GM19193 (cell line): ENCODE measurements at regions not wholly inside any gene's neighbourhood (a gene's known extent, or its start where the extent isn't known, plus 50 kb on each side); places are given as distances from the start of the nearest gene placed in this dataset.

Source experiments
- POLR2A ChIP-seq: IDR thresholded peaks from 4 replicates; pipeline ENCODE4 v1.6.1; 2011; ENCODE audit not compliant: insufficient read depth, insufficient read length; ENCODE audit errors: extremely low read depth

DNA sequence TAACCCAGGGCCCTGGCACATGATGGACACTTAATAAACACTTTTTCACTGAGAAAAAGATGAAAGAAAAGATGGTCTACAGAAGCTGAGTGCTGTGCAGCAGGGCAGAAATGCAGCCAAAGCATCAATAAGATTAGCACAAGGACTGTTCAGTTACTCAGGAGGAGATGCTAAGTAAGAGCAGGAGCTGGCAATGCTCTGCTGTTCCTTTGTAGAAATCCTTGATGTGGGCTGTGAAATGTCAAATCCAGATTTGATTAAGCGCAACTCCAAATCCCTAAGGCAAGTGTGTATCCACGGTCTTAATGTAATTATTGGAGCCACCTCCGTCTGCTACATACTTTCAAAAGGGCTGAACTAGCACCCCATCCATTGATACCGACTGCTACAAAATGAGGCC lies 151.8 kb upstream of the BTG1 start:
- TF ChIP-seq POLR2A = no peak

- no peak for TF ChIP-seq POLR2A
Measured at GRCh38 chr12:92295523-92295922, 149.9 kb upstream of the BTG1 start.

DNA sequence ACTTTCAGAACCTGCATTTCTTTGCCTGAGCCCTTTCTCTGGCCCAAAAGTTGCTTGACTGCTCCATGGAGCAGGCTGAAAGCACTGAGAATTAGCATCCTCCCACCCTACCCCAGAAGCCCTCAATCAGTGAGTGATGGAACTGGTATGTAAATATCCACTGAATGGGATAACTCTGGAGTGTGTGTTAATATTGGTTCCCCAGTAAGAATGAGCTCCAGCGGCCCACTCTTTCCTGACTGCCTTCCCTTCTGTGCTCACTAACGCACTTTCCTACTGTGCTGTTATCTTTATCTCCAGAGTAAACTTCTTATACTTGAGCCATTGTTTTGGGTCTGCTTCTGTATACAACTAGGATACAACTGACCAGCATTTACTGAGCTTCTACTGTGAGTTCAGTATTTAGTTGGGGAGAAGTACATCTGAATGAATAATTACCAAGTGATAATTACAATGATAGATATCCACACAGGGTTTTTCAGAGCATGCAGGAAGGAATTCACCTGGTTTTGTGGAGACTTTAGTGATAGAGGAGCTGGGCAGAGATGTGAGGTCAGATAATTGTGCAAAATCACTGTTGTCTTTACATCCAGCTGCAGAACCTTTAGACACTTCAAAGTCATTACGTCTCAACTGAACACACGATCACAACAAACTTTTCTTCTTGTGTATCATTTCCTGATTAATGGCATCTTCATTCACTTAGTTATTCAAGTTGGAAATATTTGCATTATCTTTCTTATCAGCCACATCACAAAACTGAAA lies 149.2 kb upstream of the BTG1 start:
- TF ChIP-seq POLR2A = no peak

GRCh38 chr12:92292016-92292415 lies 146.4 kb upstream of the BTG1 start:
- no peak for TF ChIP-seq POLR2A

DNA sequence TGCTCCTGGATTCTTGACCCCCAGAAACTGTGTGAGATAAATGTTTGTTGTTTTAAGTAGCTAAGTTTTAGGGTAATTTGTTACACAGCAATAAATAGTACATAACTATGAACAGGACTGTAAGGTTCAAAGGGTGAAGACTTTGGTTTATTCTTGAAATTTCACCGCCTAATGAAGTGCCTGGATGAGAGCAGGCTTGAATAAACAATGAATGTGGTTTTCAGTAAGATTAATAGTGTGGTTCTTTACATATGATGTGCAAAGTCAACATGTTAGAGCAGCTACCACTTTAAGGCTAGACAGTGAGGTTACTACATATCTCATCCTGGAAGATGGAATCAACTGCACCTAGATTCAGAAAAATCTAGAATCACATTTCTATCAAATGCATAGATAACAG lies 145.2 kb upstream of the BTG1 start:
- no peak for TF ChIP-seq POLR2A

DNA sequence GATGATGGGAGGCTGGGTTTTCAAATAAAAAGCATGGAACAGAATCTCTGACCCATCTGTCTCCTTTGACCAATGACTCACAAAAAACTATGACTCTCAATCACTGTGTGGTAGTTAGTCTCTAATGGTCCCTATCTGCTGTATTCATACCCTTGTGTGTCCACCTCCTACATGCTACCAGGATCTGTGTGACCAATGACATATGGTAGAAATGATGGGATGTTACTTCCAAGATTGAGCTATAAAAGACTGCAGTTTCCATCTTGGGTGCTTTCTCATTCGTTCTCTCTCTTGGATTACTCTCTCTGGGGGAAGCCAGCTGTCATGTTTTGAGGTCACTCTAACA lies 144.7 kb upstream of the BTG1 start:
- TF ChIP-seq POLR2A = no peak

DNA sequence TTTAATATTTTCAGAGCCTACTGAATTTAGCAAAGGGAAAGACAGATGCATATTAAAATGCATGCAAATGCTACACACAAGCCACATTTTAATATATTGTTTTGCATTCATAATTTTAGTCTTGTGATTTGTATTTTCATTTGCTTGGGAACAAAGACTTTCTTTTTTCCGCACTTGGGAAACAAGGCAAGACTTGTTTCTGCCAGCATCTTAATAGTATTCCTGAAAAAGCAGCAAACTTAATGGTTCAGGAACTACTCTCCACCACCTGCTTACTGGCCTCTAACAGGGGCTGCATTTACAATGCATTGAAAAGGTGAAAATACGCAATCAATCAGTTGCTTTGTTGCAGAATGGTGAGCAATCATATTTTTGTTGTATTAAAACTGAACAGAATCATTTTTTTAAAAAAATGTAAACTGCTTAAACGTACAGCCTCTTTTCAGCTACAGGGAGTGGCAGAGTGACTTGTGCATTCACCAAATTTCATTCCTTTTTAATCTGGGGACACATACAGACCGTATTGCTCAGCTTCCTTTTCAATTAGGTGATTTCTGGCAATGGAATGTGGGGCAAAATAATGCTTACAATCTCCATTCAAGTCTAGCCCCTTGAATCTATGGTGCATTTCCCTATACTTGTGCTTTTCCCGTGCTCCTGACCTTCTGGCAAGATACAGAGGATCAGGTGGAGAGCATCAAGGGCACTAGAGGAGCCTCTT lies 144.1 kb upstream of the BTG1 start:
- no peak for TF ChIP-seq POLR2A

DNA sequence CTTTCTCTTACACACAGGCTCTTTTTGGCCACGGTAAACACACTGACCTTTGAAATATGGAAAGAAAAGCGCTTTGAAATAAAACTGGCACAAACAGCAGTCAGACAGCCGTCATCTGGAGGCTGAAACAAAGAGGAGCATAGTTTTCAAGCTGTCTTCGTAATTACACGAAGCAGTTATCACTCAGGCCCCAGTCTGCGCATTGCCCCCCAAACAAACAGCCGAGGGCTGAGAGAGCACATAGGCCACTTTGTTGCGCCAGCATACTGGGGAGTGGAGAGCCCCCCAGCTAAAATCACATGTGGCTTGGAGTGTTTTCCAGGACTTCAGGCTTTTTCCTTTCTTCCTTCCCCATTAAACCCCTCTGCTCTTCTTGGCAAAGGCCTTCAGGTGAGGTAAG lies 142.9 kb upstream of the BTG1 start:
- no peak for TF ChIP-seq POLR2A

- no peak for TF ChIP-seq POLR2A
Measured at GRCh38 chr12:92278378-92278828, 132.8 kb upstream of the BTG1 start.

DNA sequence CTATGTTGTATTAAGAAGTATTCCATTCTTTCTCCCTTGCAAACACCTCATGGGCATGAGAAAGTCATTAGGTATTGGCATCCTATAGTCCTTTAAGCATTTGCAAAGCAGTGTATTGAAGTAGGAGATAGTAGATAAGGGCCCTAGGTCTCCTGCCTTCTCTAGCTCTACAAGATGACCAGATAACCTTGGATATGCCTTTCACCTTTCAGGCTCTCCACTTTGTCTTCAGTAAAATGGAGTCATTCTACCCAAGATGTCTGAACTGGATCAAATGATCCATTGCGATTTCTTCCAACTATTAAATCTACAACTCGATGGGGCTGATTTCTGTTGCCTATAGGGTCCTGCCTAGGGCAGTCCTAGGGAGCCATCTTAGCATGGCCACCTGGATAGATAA lies 132.1 kb upstream of the BTG1 start:
- TF ChIP-seq POLR2A = no peak

DNA sequence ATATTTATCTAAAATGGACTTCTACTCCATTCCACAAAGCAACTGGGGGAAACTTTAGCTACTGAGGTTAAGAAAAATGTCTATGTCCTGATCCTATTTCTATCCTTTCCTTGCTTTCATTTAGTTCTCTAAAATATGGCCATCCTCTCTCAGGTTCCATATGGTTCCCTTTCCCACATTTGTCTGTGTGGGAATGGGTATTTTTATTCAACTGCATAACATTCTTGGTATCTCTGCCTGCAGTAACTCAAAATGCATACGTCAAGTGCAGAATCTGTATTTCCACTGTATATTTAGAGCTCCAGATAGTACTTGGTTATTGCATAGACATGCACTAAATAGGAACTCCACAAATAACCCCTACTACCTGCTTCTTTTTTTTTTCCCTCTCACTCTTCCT lies 130.6 kb upstream of the BTG1 start:
- TF ChIP-seq POLR2A = no peak

DNA sequence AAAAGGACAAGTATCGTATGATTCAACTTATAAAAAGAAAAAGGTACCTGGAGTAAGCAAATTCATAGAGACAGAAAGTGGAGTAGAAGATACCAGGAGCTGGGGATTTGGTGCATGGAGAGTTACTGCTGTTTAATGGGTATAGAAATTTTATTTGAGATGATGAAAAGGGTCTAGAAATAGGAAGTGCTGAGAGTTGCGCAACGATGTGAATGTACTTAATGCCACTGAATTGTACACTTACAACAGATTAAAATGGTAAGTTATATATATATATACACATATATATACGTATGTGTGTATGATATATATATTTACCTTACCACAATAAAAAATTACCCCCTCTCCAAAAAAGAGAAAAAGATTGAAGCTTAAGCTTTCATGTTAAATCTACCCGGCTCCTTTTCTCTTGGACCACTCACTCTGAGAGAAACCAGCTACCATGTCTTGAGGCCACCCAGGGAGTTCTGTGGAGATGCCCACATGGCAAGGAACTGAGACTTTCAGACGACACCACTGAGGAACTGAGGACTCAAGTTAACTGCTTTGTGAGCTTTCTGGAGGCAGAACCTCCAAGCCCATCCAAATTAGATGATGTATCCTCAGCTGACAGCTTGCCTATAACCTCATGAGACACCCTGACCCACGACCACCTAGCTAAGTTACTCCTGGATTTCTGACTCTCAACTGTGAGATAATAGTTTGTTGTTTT lies 130.0 kb upstream of the BTG1 start:
- TF ChIP-seq POLR2A = no peak

- no peak for TF ChIP-seq POLR2A
Measured at GRCh38 chr12:92273076-92273475, 127.4 kb upstream of the BTG1 start.

DNA sequence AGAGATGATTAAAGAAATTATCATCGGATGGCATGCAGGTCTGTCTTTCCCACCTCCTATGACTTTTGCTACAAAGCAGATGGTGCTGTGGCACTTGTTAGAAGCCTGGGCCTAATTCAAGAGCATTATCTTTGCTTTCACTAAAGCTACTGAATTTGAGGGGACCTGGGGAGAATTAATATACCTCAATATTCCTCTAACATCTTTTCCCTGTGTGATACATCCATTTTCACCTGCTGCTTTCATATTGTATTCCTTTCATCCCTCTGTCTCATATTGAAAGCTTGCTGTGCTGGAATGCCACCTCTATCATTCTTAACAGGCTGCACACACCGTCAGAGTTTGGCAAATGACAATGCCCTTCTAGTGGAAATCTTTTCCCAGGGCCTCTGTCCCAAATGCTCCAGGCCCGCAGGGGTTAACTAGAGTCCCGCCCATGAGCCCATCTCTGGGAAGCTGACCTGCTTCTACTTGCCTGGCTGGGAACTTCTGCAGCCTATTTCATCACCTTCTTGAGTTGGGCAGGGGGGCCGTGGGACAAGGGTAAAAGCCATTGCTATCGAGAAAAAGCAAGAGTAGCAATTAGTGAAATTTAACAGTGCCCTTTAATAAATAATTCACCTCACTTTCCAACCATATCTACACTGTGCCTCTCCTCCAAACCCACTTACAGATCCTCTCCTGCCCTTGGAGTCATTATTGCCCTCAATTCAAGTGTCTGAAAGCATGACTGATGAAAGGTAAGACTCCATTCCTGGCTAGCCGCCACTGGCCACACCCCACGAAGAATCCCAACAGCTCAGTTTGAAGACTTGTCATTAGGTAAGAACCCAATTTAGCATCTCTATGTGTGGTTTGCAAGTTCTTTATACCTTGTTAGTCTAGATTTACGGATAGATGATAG lies 126.7 kb upstream of the BTG1 start:
- TF ChIP-seq POLR2A = no peak

DNA sequence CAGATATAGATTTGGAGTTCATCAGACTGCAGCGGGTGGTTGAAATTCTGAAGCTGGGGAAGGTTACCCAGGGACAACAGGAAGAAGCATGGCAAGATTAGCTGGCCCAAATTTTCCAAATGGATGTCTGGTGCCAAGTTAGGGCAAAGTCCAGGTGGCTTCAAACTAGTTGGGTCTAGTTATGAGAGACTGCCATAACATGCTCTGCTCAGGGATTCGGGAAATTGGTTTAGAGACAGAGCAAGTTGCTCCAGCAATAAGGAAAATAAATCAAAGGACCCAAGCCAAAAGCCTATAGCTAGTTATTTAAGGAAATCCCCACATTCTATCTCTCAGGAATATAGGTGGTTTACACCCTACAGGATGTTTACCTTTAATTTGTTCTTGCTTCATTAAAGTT lies 125.7 kb upstream of the BTG1 start:
- no peak for TF ChIP-seq POLR2A
